Fibroblast of skin of left biceps (primary cell): ENCODE measurements at regions not wholly inside any gene's neighbourhood (a gene's known extent, or its start where the extent isn't known, plus 50 kb on each side); places are given as distances from the start of the nearest gene placed in this dataset.
"Not testable (repeated sequence)": the region's sequence is repeated elsewhere in the genome, so short reads cannot be mapped to it uniquely, and the experiment has no call there.

Experiments used
- DNase-seq, 2 experiments: peaks; one replicate each; pipeline ENCODE4 v3.0.0-alpha.2; 2013; ENCODE audit warnings: low read depth in 2 of 2

DNA sequence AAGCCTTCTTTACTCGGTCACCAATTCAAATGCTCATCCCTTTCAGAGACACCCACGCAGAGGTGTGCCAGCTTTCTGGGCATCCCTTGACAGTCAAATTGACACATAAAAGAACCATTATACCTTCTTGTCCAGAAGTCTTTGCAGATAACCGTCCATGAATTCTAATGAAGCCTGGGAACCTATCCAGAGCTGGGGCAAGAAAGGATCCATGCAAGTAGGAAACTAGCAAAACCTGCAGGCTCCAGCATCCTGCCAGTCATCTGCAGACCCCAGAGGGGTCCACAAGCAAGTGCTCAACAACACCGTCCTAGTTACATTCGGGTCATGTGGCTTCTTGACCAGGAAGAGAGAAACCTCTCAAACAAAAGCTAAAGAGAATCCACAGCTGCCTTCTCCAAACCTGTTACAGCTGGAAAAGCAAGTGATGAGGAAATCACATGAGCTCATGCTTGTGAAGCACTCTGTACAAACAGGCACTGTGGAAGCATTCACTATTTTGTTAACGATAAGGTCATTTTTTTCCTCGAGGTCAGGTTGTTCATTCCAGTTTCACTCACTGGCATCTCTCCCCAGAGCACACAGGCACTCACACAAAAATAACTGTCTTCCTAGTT, 80.2 kb upstream of the DMRT1 start:
- DNase-seq: no peak

GRCh38 chr9:761793-762560, 79.5 kb upstream of the DMRT1 start:
- DNase-seq: no peak

GRCh38 chr9:763692-764091, 77.8 kb upstream of the DMRT1 start:
- DNase-seq: no peak

DNA sequence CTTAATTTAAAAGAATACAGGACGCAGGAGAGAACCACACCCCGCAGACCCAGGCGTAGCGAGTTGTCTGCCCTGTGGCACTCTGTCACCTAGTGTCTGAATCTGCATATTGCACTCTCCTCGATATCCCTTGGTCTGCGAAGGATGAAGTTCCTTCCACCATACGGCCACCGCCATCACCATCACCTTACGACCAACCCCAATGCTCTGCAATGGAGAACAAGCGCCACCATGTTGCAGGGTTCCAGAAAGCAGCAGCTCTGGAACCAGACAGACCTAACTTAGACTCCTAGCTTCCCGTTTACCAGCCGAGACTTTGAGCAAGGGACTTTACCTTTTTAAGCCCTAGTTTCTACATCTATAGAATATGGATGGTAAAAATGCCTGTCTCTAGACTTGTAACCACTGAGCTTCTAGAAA, 77.4 kb upstream of the DMRT1 start:
- DNase-seq: peak in 1 of 2 experiments; percentile 13

DNA sequence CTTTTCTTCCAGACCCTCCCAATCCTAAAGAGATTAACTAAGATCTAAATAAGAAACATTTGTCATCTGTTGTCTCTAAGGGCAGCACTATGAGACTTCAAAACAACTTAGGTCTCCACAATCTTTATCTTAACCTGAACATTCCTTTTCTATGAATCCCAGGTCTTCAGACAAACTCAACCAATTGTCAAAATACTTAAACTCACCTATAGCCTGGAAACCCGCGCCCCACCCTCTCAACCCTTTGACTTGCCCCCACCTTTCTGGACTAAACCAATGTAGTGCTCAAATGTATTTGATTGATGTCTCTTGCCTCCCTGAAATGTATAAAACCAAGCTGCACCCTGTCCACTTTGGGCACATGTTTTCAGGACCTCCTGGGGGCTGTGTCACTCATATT, 76.5 kb upstream of the DMRT1 start:
- DNase-seq: no peak

DNA sequence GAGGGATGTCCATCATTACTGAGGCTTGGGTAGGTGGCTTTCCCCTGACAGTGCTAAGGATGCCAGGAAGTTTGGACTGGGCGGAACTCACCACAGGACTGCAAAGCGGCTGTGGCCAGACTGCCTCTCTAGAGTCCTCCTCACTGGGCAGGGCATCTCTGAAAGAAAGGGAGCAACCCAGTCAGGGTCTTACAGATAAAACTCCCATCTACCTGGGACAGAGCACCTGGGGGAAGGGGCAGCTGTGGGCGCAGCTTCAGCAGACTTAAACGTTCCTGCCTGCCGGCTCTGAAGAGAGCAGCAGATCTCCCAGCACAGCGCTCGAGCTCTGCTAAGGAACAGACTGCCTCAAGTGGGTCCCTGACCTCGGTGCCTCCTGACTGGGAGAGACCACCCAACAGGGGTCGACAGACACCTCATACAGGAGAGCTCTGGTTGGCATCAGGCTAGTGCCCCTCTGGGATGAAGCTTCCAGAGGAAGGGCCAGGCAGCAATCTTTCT, 74.4 kb upstream of the DMRT1 start:
- not testable (repeated sequence) for DNase-seq

- DNase-seq: no peak
Measured at GRCh38 chr9:776086-776485, 65.4 kb upstream of the DMRT1 start.

DNA sequence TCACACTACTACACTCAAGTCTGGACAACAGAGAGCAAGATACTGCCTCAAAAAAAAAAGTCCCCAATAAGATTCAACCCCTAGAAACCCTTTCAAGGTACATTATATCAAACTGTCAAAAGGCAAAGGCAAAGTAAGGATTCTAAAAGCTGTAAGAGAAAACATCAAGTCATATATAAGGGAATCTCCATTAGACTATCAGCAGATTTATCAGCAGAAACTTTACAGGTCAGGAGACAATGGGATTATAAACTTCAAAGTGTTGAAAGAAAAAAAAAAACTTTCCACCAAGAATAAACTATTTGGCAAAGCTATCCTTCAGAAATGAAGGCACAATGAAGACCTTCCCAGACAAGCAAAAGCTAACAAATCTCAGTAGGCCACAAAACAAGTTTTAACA, 63.5 kb upstream of the DMRT1 start:
- DNase-seq: no peak

GRCh38 chr9:784202-784601, 57.3 kb upstream of the DMRT1 start:
- DNase-seq: no peak

DNA sequence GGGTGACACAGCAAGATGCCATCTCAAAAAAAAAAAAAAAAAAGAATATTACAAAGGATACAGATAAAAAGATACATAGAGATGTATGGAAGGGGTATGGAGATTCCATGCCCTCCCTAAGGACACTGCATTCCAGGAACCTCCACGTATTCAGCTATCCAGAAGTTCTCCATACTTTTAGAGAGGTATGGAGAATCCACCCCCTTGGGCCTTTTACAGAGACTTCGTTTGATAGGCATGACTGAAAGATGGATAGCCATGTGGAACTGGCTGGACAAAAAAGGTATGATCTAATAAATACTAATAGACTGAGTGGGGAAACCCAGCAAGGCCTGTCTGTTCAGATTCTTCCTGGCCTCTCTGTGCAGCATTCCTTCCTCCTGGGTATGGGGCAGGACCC, 56.6 kb upstream of the DMRT1 start:
- DNase-seq: no peak

GRCh38 chr9:785997-786396, 55.5 kb upstream of the DMRT1 start:
- no peak for DNase-seq

DNA sequence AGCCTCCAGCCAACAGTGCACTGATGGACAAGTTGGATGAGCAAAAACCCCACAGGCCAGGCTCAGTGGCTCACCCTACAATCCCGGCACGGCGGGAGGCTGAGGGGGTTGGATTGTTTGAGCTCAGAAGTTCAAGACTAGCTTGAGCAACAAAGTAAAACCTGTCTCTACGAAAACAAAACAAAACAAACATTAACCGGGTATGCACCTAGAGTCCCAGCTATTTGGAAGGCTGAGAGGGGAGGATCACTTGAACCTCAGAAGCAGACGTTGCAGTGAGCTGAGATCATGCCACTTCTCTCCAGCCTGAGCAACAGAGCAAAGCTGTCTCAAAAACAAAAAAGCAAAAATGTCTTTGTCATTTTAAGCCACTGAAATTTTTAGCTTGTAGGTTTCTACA, 55.1 kb upstream of the DMRT1 start:
- no peak for DNase-seq

DNA sequence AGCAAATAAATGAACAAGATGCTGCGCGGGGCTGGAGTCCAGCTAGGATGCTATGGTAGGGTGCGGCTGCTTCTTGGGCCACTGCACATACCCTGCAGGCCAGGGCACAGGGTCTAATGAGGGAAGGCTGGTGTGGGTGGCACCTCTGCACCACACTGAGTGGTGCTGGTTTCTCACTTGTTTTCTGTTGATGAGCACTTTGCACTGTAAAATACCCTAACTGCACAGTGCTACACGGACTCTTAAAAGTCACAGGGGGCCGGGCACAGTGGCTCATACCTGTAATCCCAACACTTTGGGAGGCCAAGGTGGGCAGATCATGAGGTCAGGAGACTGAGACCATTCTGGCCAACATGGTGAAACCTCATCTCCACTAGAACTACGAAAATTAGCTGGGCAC, 52.7 kb upstream of the DMRT1 start:
- DNase-seq: no peak
